Femur (tissue), 1 donor: ENCODE measurements at regions not wholly inside any gene's neighbourhood (a gene's known extent, or its start where the extent isn't known, plus 50 kb on each side); places are given as distances from the start of the nearest gene placed in this dataset.

Experiments used
- DNase-seq: peaks from one replicate; pipeline ENCODE4 v3.0.0-alpha.2; 2017

- DNase-seq = peak; percentile 91
Measured at GRCh38 chr17:81345228-81346089, 49.8 kb upstream of the BAHCC1 start.
